ENCODE measurements at regions not wholly inside any gene's neighbourhood (a gene's known extent, or its start where the extent isn't known, plus 50 kb on each side); places are given as distances from the start of the nearest gene placed in this dataset.

DNA sequence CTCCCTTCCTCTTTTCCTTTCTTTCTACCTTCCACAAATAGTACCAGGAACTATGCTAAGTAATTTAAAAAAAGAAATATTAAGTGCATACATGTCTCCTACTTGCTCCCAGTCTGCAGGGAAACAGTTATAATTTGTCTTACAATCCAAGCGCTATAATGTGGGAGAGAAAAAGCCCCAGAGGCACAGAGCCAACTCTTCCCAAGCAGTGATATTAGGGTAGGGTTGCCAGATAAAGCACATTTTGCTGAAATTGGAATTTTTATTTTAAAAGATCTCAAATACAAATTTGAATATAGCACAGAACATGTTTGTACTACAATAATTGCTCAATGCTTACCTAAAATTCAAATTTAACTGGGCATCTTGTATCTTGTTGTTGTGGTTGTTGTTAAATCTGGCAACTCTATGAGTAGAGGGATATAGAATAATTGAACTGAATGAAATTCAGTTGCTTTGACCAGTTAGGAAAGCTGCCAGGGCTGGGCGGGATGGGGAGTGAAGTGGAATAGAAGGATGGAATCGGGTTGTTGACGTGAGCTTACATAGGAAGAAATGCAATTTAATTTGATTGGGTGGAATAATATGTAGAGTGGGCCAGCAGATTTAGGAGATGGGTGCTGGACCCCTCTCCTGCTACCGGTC lies 52.6 kb upstream of the USP3 start:
- Histone ChIP-seq H3K79me2 (ENCODE audit: low read depth) (no peaks in the 10 kb centered on the region), H4K20me1 (ENCODE audit: low read depth) (no peaks in the 10 kb centered on the region), H2AFZ (replicated peaks) (no peak overlapping the region), H3F3A (ENCODE audit: low read depth) (no peaks in the 10 kb centered on the region), H3K27me3 (no peaks in the 10 kb centered on the region), H3K9me3 (ENCODE audit: low read depth) (no peaks in the 10 kb centered on the region), H3K9ac (no peak overlapping the region), H3K4me1 (peaks cover 7% of the 10 kb centered on the region), H3K36me3 (no peaks in the 10 kb centered on the region), H3K4me2 (no peak overlapping the region), H3K4me3 (no peak overlapping the region), H3K27ac (no peak overlapping the region)
- peaks cover 10% of the 10 kb centered on the region for H3K4me1 Mint-ChIP-seq
- H3K36me3 Mint-ChIP-seq: no peaks in the 10 kb centered on the region
- peaks cover 4% of the 10 kb centered on the region for H3K27me3 Mint-ChIP-seq (ENCODE audit: insufficient read depth, low read depth)
- TF ChIP-seq EZH2 (IDR thresholded peaks at IDR 0.05): no peak
- no peak for TF ChIP-seq EZH2phosphoT487 (IDR thresholded peaks at IDR 0.05)
- TF ChIP-seq, protein P1, sequence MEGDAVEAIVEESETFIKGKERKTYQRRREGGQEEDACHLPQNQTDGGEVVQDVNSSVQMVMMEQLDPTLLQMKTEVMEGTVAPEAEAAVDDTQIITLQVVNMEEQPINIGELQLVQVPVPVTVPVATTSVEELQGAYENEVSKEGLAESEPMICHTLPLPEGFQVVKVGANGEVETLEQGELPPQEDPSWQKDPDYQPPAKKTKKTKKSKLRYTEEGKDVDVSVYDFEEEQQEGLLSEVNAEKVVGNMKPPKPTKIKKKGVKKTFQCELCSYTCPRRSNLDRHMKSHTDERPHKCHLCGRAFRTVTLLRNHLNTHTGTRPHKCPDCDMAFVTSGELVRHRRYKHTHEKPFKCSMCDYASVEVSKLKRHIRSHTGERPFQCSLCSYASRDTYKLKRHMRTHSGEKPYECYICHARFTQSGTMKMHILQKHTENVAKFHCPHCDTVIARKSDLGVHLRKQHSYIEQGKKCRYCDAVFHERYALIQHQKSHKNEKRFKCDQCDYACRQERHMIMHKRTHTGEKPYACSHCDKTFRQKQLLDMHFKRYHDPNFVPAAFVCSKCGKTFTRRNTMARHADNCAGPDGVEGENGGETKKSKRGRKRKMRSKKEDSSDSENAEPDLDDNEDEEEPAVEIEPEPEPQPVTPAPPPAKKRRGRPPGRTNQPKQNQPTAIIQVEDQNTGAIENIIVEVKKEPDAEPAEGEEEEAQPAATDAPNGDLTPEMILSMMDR (IDR thresholded peaks at IDR 0.05): no peak
- no peaks in the 10 kb centered on the region for H3K9me3 Mint-ChIP-seq
- DNase-seq (ENCODE audit: low spot score): no peak
- H3K27ac Mint-ChIP-seq: no peak overlapping the region
- H3K4me3 Mint-ChIP-seq: no peak overlapping the region

DNA sequence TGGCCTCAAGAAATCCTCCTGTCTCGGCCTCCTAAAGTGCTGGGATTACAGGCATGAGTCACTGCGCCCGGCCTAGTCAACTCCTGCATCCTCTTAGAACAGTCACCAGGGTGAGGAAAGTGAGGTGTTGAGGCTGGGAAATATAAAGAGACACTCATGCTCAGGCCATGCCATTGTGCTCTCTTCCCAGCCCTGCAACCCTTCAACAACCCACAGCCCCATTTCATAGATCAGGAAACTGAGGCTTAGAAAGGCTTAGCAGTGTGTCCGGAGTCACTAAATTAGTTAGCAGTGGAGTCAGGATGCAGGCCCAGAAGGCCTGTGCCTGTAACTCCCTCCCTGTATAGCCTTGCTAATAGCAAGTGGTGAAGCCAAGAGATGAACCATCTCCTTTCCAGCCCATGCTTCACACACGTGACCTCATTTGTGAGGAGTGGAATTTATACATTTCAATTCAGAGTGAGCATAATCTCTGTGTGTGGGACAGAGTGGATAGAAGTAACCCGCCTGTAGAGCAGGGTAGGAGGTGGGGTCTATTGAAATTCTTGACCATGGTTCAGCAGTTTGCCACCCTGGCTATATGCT lies 51.7 kb upstream of the USP3 start:
- H4K20me1 ChIP-seq (ENCODE audit: low read depth): no peaks in the 10 kb centered on the region
- H3K36me3 ChIP-seq: no peaks in the 10 kb centered on the region
- no peak overlapping the region for H3K4me2 ChIP-seq
- H3F3A ChIP-seq (ENCODE audit: low read depth): no peaks in the 10 kb centered on the region
- no peak overlapping the region for H3K27ac Mint-ChIP-seq
- no peaks in the 10 kb centered on the region for H3K27me3 ChIP-seq
- no peak overlapping the region for H3K4me3 ChIP-seq
- peak overlapping the region; percentile 34 for H2AFZ ChIP-seq (replicated peaks)
- peaks cover 9% of the 10 kb centered on the region for H3K4me1 Mint-ChIP-seq
- peaks cover 4% of the 10 kb centered on the region for H3K27me3 Mint-ChIP-seq (ENCODE audit: insufficient read depth, low read depth)
- TF ChIP-seq EZH2phosphoT487 (IDR thresholded peaks at IDR 0.05): no peak
- TF ChIP-seq EZH2 (IDR thresholded peaks at IDR 0.05): no peak
- TF ChIP-seq, protein P1 (IDR thresholded peaks at IDR 0.05): no peak
- H3K4me1 ChIP-seq: peaks cover 14% of the 10 kb centered on the region
- no peak overlapping the region for H3K27ac ChIP-seq
- no peaks in the 10 kb centered on the region for H3K9me3 ChIP-seq (ENCODE audit: low read depth)
- no peak for DNase-seq (ENCODE audit: low spot score)
- no peaks in the 10 kb centered on the region for H3K9me3 Mint-ChIP-seq
- no peak overlapping the region for H3K4me3 Mint-ChIP-seq
- no peak overlapping the region for H3K9ac ChIP-seq
- H3K79me2 ChIP-seq (ENCODE audit: low read depth): no peaks in the 10 kb centered on the region
- no peaks in the 10 kb centered on the region for H3K36me3 Mint-ChIP-seq

DNA sequence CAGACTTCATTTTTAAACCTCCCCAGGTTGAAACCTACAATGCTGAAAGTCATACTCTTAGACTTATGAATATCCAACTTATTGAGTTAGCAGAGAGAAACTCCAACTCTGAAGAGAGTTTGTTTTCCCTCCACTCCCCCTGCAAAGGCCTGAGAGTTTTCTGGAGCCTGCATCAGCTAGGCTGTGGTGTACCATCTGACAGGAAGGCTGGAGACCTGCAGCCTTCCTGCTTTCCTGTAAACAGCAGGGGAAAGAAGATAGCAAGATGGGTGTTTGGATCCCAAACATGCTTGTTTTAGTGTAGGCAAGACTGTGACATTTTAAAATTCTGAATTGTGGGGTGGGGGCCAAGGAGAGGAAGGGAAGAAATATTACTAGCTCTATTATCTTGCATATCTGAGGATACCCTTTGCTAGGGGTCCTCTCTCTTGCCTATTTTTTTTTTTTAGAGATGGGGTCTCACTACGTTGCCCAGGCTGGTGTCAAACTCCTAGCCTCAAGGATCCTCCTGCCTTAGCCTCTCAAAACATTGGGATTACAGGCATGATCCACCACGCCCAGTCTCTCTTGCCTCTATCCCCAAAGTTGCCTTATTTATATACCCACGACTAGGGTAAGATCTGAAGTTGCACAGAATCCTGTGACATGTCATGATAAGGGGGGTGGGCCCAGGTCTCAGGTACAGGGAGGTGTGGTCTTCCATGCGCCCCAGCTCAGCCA lies 51.0 kb upstream of the USP3 start:
- Histone ChIP-seq H3K4me3 (no peak overlapping the region), H3K27ac (no peak overlapping the region), H3K27me3 (no peaks in the 10 kb centered on the region), H3K9ac (no peak overlapping the region), H3K9me3 (ENCODE audit: low read depth) (no peaks in the 10 kb centered on the region), H3K4me1 (peaks cover 14% of the 10 kb centered on the region), H4K20me1 (ENCODE audit: low read depth) (no peaks in the 10 kb centered on the region), H2AFZ (replicated peaks) (peak overlapping the region; percentile 34), H3K4me2 (no peak overlapping the region), H3F3A (ENCODE audit: low read depth) (no peaks in the 10 kb centered on the region), H3K36me3 (no peaks in the 10 kb centered on the region), H3K79me2 (ENCODE audit: low read depth) (no peaks in the 10 kb centered on the region)
- TF ChIP-seq EZH2phosphoT487 (IDR thresholded peaks at IDR 0.05): no peak
- TF ChIP-seq, protein P1 (IDR thresholded peaks at IDR 0.05): no peak
- no peak for TF ChIP-seq EZH2 (IDR thresholded peaks at IDR 0.05)
- H3K4me3 Mint-ChIP-seq: no peak overlapping the region
- DNase-seq (ENCODE audit: low spot score): no peak
- peaks cover 3% of the 10 kb centered on the region for H3K27me3 Mint-ChIP-seq (ENCODE audit: insufficient read depth, low read depth)
- H3K4me1 Mint-ChIP-seq: peaks cover 7% of the 10 kb centered on the region
- H3K36me3 Mint-ChIP-seq: no peaks in the 10 kb centered on the region
- H3K27ac Mint-ChIP-seq: no peak overlapping the region
- peaks cover 5% of the 10 kb centered on the region for H3K9me3 Mint-ChIP-seq

Measured in neural progenitor cell (in vitro differentiated cells).